HG03520 (cell line): ENCODE measurements at regions not wholly inside any gene's neighbourhood (a gene's known extent, or its start where the extent isn't known, plus 50 kb on each side); places are given as distances from the start of the nearest gene placed in this dataset.
"Not testable (repeated sequence)": the region's sequence is repeated elsewhere in the genome, so short reads cannot be mapped to it uniquely, and the experiment has no call there.

Source experiments
- ATAC-seq: cut with Tn5 transposase; IDR thresholded peaks from one replicate; pipeline ENCODE4 v1.9.1; 2021; ENCODE audit warnings: mild to moderate bottlenecking, moderate library complexity; ENCODE audit not compliant: unreplicated experiment

GRCh38 chr2:111598944-111599343 is 285.0 kb downstream of the ANAPC1 start:
- ATAC-seq, result not testable (repeated sequence)

GRCh38 chr2:111602259-111602658 is 281.7 kb downstream of the ANAPC1 start:
- not testable (repeated sequence) for ATAC-seq

- ATAC-seq, result not testable (repeated sequence)
Measured at GRCh38 chr2:111605798-111606197, 278.2 kb downstream of the ANAPC1 start.

- not testable (repeated sequence) for ATAC-seq
Measured at GRCh38 chr2:111606632-111607031, 277.4 kb downstream of the ANAPC1 start.

- ATAC-seq, result not testable (repeated sequence)
Measured at GRCh38 chr2:111609146-111609844, 274.7 kb downstream of the ANAPC1 start.

GRCh38 chr2:111610035-111610434 is 274.0 kb downstream of the ANAPC1 start:
- ATAC-seq, result not testable (repeated sequence)

- ATAC-seq, result no peak
Measured at GRCh38 chr2:111616651-111617218, 267.3 kb downstream of the ANAPC1 start.

- no peak for ATAC-seq
Measured at GRCh38 chr2:111617299-111618225, 266.4 kb downstream of the ANAPC1 start.

GRCh38 chr2:111618226-111618977 is 265.6 kb downstream of the ANAPC1 start:
- no peak for ATAC-seq

- no peak for ATAC-seq
Measured at GRCh38 chr2:111618978-111619902, 264.8 kb downstream of the ANAPC1 start.

GRCh38 chr2:111620281-111620680 is 263.7 kb downstream of the ANAPC1 start:
- ATAC-seq, result no peak

- no peak for ATAC-seq
Measured at GRCh38 chr2:111622859-111623258, 261.1 kb downstream of the ANAPC1 start.

GRCh38 chr2:111623380-111623779 is 260.6 kb downstream of the ANAPC1 start:
- ATAC-seq, result no peak

- no peak for ATAC-seq
Measured at GRCh38 chr2:111624411-111625156, 259.4 kb downstream of the ANAPC1 start.

- not testable (repeated sequence) for ATAC-seq
Measured at GRCh38 chr2:111625157-111625537, 258.8 kb downstream of the ANAPC1 start.

GRCh38 chr2:111626037-111626864 is 257.7 kb downstream of the ANAPC1 start:
- no peak for ATAC-seq

GRCh38 chr2:111626865-111627163 is 257.2 kb downstream of the ANAPC1 start:
- no peak for ATAC-seq

- ATAC-seq, result no peak
Measured at GRCh38 chr2:111627256-111627655, 256.7 kb downstream of the ANAPC1 start.
